ENCODE measurements at regions not wholly inside any gene's neighbourhood (a gene's known extent, or its start where the extent isn't known, plus 50 kb on each side); places are given as distances from the start of the nearest gene placed in this dataset.

- no peak for TF ChIP-seq TAF1 (IDR thresholded peaks at IDR 0.05; ENCODE audit: low read depth, low read length)
- TF ChIP-seq POLR2A (IDR thresholded peaks at IDR 0.05; ENCODE audit: low read depth, low read length) = no peak
- no peak for TF ChIP-seq POU2F2 (IDR thresholded peaks at IDR 0.05; ENCODE audit: low read depth, low read length)
Observed at GRCh38 chrX:125954236-125954635, 211.9 kb downstream of the DCAF12L2 start.
